ENCODE measurements at regions not wholly inside any gene's neighbourhood (a gene's known extent, or its start where the extent isn't known, plus 50 kb on each side); places are given as distances from the start of the nearest gene placed in this dataset.
A peak's percentile ranks its signal among the peaks of the same experiment; 100 is the strongest.
"Not testable (repeated sequence)": the region's sequence is repeated elsewhere in the genome, so short reads cannot be mapped to it uniquely, and the experiment has no call there.

DNA sequence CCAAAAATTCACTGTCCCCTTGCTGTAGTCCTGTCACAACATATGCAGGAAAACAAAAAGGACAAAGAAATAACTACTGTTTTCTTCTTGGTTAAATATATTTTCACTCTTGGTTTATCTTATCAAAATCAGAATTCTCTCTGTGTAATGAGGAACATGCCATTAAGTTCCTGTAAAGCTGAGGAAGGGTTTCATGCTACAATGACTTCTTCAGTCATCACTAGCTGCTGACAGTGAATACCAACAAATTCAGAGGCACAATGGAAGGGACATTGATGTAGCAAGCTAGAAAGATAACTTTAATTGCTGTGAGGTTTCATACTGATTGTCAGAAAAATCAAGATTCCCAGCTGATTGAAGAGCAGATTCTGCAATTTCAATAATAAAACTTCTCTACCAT lies 782.9 kb upstream of the HTR2C start:
- Histone ChIP-seq H3K9ac (no peak overlapping the region), H3K36me3 (no peaks in the 10 kb centered on the region), H3K27ac (no peak overlapping the region), H3K9me3 (replicated peaks in 1 of 11) (peaks cover 0 to 11% (median 0%) of the 10 kb centered on the region in 11 experiments; a peak in 3 of 22 replicates), H3K4me3 (no peak overlapping the region), H3K27me3 (peaks cover 72 to 100% (median 94%) of the 10 kb centered on the region in 11 experiments), H4K20me1 (no peaks in the 10 kb centered on the region; a peak in 1 of 22 replicates), H3K4me1 (no peaks in the 10 kb centered on the region), H3K4me2 (no peak overlapping the region)
- TF ChIP-seq Cebpa-rat (IDR thresholded peaks at IDR 0.05) = no peak

DNA sequence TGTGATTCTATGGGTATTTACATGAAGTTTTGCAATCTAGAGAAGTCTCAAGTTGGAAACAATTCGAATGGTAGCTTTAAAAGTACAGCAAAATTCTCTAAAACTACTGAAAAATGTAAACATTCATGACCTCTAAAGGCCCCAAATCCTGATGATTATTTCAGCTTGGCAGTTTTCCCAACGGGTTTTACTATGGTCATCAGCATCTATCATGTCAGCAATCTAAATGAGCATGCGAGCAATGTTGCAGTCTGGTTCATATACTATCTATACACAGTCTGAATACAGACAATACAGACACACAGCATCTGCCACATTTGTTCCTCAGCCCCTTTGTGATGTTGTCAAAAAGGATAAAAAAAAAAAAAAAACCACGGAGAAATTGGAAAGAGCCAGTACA lies 790.3 kb upstream of the HTR2C start:
- H3K4me2 ChIP-seq = no peak overlapping the region
- H3K9ac ChIP-seq = no peak overlapping the region
- H3K9me3 ChIP-seq (replicated peaks in 1 of 11) = peaks cover 0 to 19% (median 6%) of the 10 kb centered on the region in 11 experiments; a peak in 4 of 22 replicates
- no peaks in the 10 kb centered on the region for H3K4me1 ChIP-seq
- H3K27ac ChIP-seq = no peak overlapping the region
- H4K20me1 ChIP-seq = no peaks in the 10 kb centered on the region; a peak in 1 of 22 replicates
- H3K27me3 ChIP-seq = peaks cover 56 to 100% (median 92%) of the 10 kb centered on the region in 11 experiments
- H3K36me3 ChIP-seq = no peaks in the 10 kb centered on the region
- TF ChIP-seq Cebpa-rat (IDR thresholded peaks at IDR 0.05) = no peak
- H3K4me3 ChIP-seq = no peak overlapping the region

DNA sequence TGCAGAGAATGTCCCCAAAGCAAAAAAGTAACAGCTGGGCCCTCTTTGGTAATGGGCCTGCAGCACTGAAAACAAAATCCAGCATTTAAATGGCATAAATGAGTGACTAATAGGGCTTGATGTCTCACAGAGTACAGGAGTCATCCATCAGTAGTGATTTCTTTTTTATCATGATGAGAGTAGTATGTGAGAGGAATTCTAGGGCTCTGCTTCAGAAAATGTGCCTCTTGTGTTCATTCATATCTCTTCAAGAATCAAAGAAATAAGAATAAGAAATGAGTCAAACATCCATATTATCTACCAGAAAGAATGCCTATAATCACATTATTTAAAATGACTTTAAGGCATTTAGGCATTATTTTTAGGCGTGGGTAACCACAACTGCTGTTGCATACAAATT lies 792.9 kb upstream of the HTR2C start:
- Histone ChIP-seq H3K9me3 (replicated peaks in 1 of 11) (peaks cover 0 to 9% (median 0%) of the 10 kb centered on the region in 11 experiments; a peak in 4 of 22 replicates), H3K4me2 (no peak overlapping the region), H4K20me1 (no peaks in the 10 kb centered on the region), H3K27me3 (peaks cover 60 to 96% (median 92%) of the 10 kb centered on the region in 11 experiments), H3K36me3 (no peaks in the 10 kb centered on the region), H3K4me3 (no peak overlapping the region), H3K4me1 (no peaks in the 10 kb centered on the region), H3K9ac (no peak overlapping the region), H3K27ac (no peak overlapping the region)
- no peak for TF ChIP-seq Cebpa-rat (IDR thresholded peaks at IDR 0.05)

DNA sequence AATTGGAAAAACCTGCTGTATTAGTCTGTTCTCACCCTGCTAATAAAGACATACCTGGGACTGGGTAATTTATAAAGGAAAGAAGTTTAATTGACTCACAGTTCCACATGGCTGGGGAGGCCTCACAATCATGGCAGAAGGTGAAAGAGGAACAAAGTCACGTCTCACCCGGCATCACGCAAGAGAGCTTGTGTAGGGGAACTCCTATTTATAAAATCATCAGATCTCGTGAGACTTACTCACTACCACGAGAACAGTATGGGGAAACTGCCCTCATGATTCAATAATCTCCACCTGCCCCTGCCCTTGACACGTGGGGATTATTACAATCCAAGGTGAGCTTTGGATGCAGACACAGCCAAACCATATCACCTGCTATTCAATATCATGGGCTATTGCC lies 799.1 kb upstream of the HTR2C start:
- not testable (repeated sequence) for H3K36me3 ChIP-seq; H3K9ac ChIP-seq; H3K9me3 ChIP-seq (replicated peaks in 1 of 11); H3K4me1 ChIP-seq; H3K4me3 ChIP-seq; H4K20me1 ChIP-seq; H3K27ac ChIP-seq
- H3K27me3 ChIP-seq = peaks cover 62 to 84% (median 80%) of the 10 kb centered on the region in 11 experiments
- peak overlapping the region in 2 of 11 experiments; percentile 11 to 18; a peak in 2 of 22 replicates for H3K4me2 ChIP-seq

DNA sequence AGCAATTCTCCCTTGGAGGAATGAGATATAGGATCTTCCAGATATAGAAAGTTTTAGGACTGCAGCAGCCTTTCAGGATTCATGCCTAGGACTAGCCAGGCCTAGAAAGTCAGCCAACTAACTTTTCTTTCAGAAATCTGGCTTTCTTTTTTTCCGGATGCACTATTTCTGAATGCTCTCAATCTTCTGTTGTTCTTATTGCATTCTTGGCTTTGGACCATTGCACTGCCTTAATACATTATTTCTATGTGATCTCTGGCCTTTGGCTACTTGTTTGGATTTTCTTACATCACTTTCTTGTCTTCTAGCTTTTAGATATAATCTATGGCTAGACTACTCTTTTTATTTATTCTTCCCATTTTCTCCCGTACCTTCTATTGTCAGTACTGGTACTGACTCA lies 813.1 kb upstream of the HTR2C start:
- Histone ChIP-seq H3K36me3 (no peaks in the 10 kb centered on the region), H3K27me3 (peaks cover 83 to 100% (median 98%) of the 10 kb centered on the region in 11 experiments)

DNA sequence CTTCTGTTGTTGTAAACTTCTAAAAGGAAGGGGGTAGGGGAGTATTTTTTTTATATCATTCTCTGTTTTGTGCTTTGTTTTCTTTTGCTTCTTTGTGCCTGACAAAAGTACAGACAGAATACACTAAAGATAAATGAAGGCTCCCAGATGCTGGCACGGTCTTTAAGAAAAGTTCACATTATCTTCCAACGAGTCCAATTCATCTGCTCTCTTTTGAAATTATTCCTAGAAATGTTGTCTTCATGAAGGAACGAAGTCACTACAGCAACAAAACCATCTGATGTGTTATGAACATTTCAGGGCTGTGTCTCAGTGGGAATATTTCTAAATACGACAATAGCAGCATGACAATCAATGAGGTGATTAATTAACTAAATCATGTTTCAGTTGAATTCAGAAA lies 813.8 kb upstream of the HTR2C start:
- no peak for TF ChIP-seq Cebpa-rat (IDR thresholded peaks at IDR 0.05)
- H3K4me1 ChIP-seq = no peaks in the 10 kb centered on the region
- H3K4me3 ChIP-seq = no peak overlapping the region
- H3K27me3 ChIP-seq = peaks cover 78 to 100% (median 96%) of the 10 kb centered on the region in 11 experiments
- no peak overlapping the region for H3K27ac ChIP-seq
- no peaks in the 10 kb centered on the region for H3K36me3 ChIP-seq
- H3K4me2 ChIP-seq = no peak overlapping the region
- H3K9ac ChIP-seq = no peak overlapping the region
- H3K9me3 ChIP-seq (replicated peaks in 1 of 11) = no peaks in the 10 kb centered on the region
- H4K20me1 ChIP-seq = no peaks in the 10 kb centered on the region; a peak in 1 of 22 replicates

More for the DNA sequence above, 813.1 kb upstream of the HTR2C start:
- Histone ChIP-seq H3K27ac (no peak overlapping the region), H4K20me1 (no peaks in the 10 kb centered on the region; a peak in 1 of 22 replicates), H3K9me3 (replicated peaks in 1 of 11) (no peaks in the 10 kb centered on the region), H3K4me1 (no peaks in the 10 kb centered on the region), H3K9ac (no peak overlapping the region), H3K4me3 (no peak overlapping the region), H3K4me2 (no peak overlapping the region)
- TF ChIP-seq Cebpa-rat (IDR thresholded peaks at IDR 0.05) = no peak

DNA sequence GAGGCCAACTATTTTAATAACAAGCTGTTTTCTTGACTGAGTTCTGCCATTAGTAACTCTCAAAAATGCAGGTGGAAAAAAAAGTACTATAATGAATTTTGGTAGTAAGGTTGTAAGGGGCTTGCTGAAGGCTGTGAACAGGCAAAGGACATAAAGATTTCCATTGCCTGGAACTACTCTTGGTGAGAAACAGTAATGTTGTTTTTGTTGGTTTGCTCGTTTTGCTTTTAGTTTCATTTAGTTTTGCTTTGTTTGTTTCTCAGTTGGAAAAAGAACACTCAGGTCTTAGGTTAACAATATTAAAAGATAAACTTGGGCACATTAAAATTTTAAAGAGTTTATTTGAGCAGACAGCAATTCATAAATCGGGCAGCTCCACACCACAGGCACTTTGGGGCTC lies 824.5 kb upstream of the HTR2C start:
- Histone ChIP-seq H3K27ac (no peak overlapping the region), H3K9ac (no peak overlapping the region), H3K27me3 (peaks cover 53 to 100% (median 95%) of the 10 kb centered on the region in 11 experiments), H4K20me1 (no peaks in the 10 kb centered on the region; a peak in 1 of 22 replicates), H3K36me3 (no peaks in the 10 kb centered on the region), H3K4me1 (no peaks in the 10 kb centered on the region), H3K4me3 (no peak overlapping the region), H3K4me2 (no peak overlapping the region), H3K9me3 (replicated peaks in 1 of 11) (peaks cover 0 to 19% (median 6%) of the 10 kb centered on the region in 11 experiments; a peak in 8 of 22 replicates)
- TF ChIP-seq Cebpa-rat (IDR thresholded peaks at IDR 0.05) = no peak

DNA sequence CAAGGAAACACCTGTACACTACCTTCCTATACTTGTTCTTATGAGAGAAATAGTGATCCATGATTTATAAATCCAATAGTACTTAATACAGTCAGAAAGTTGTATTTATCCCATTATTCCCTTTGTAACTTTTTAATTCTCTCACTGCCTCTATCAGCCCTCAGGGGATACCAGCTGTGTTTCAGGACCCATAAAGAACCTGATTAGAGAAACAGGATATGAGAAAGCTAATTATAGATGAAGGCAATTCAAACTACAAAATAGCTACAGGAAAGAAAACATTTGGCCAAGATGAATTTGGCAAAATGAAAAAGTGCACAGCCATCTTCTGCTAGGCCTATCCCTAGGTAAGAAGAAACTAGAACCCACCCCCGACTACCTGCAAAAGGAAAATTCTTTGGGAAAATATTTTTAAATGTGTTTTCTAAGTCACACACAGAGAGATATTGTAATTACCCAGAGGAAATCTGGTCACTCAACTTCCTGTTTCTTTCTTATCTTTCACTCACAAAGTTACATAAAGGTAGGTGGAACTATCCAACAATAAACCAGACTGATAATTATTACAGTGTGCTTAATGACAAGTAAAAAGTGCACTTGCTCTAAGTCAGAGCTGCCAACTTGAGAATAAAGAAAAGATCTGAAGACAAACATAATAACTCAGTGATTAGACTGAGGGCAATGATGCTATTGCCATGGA lies 836.5 kb upstream of the HTR2C start:
- no peak for TF ChIP-seq Cebpa-rat (IDR thresholded peaks at IDR 0.05)
- Histone ChIP-seq H3K27ac (peak overlapping the region in 2 of 11 experiments; percentile 28 to 40; a peak in 7 of 22 replicates), H3K4me3 (no peak overlapping the region), H3K36me3 (no peaks in the 10 kb centered on the region), H3K4me2 (peak overlapping the region in 8 of 11 experiments; percentile 14 to 56 (median 42); a peak in 14 of 22 replicates), H4K20me1 (no peaks in the 10 kb centered on the region), H3K27me3 (peaks cover 55 to 94% (median 90%) of the 10 kb centered on the region in 11 experiments), H3K9ac (no peak overlapping the region), H3K4me1 (peaks cover 0 to 27% (median 19%) of the 10 kb centered on the region in 10 experiments; a peak in 15 of 20 replicates), H3K9me3 (replicated peaks in 1 of 11) (peaks cover 0 to 7% (median 0%) of the 10 kb centered on the region in 11 experiments; a peak in 3 of 22 replicates)

DNA sequence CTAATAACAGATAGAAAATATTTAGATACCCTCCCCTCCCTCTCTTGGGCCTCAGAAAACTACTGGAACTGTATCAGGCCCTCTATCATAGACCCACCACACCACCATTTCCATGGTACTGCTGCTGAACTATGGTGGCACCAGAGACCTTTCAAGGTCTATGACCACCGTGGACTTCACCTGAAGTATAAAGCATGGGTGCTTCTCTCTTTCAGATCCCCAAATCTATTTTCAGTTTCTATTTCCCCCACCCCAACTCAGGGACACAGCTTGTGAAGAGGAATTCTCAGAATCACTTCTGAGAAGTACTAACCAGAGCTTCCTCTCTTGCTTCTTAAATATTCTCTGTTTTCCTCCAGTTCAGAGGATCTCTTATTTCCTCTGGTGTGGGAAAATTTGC lies 840.8 kb upstream of the HTR2C start:
- Histone ChIP-seq H3K27me3 (peaks cover 56 to 99% (median 96%) of the 10 kb centered on the region in 11 experiments), H3K4me1 (peaks cover 0 to 23% (median 19%) of the 10 kb centered on the region in 10 experiments; a peak in 15 of 20 replicates), H4K20me1 (no peaks in the 10 kb centered on the region), H3K9ac (no peak overlapping the region), H3K36me3 (no peaks in the 10 kb centered on the region), H3K4me3 (no peak overlapping the region), H3K27ac (no peak overlapping the region), H3K9me3 (replicated peaks in 1 of 11) (0 out of 22 replicates have a peak, but pooled peaks cover 0 to 4% (median 0%) of the 10 kb centered on the region in 11 experiments), H3K4me2 (peak overlapping the region in 1 of 11 experiments; percentile 21; a peak in 1 of 22 replicates)
- no peak for TF ChIP-seq Cebpa-rat (IDR thresholded peaks at IDR 0.05)

Measured in BLaER1 treated with 17β-estradiol and CSF1 and Interleukin-3, amounts not matched to agents 10 nM and 100 nM (cell line).